ENCODE measurements at regions not wholly inside any gene's neighbourhood (a gene's known extent, or its start where the extent isn't known, plus 50 kb on each side); places are given as distances from the start of the nearest gene placed in this dataset.
A peak's percentile ranks its signal among the peaks of the same experiment; 100 is the strongest.

- no peak for DNase-seq (ENCODE audit: low spot score)
Observed at GRCh38 chr9:16155878-16156277, 603.0 kb downstream of the CCDC171 start.

GRCh38 chr9:16157216-16157615 lies 604.4 kb downstream of the CCDC171 start:
- no peak for DNase-seq (ENCODE audit: low spot score)

GRCh38 chr9:16157651-16158050 lies 604.8 kb downstream of the CCDC171 start:
- DNase-seq (ENCODE audit: low spot score): no peak

DNA sequence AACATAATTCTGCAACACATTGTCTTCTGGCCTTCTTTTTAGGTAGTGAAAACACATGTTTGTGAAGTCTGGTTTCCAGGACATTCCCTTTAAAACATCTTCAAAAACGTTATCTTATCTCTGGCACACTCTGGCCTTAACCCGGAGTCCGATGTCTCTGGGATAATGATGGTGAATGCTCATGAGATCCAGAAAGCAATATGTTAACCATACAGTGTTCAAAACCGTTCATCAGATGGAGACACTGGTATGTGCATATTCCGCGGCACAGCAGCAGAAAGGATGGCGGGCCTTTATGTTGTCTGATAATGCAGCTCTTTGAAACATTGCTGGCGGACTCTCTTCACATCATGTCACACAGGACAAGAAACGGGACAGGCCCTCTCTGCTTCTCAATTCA lies 605.2 kb downstream of the CCDC171 start:
- no peak for DNase-seq (ENCODE audit: low spot score)

GRCh38 chr9:16161483-16161882 lies 608.6 kb downstream of the CCDC171 start:
- DNase-seq (ENCODE audit: low spot score): no peak

DNA sequence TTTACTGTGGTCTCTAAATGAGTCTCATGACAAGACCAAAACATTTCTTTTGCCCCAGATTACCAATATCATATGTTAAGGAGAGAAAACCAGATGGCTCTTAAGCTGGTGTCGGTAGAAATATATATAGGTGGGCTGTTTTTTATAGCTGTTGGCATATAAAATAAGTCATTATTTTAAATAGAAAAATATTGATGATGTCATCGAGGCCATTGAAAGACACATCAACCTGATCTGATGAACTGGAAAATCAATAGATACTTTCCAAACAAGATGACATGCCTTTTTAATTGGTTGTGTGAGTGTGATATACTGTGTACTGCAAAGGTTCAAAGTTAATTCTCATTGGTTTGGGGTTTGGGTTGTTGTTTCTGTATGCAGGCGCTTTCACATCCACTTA lies 617.3 kb downstream of the CCDC171 start:
- no peak for DNase-seq (ENCODE audit: low spot score)

DNA sequence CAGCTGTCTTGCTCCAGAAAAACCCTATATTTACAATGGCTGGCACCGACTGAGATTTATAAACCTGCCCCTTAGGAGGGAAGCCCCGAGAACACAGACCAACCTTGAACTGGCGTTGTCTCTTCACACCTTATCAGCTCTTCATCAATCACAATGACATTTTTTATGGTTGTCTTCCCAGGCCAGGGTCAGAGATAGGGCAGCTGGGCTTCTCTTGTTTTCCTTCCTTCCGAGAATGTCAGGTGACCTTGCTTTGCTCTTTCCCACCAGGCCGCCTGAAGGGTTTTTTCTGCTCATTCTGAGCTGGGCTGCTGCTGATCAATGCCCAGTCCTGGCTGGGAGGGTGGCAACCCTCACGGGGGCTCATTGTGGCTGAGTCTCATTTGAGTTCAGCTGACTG lies 619.1 kb downstream of the CCDC171 start:
- DNase-seq (ENCODE audit: low spot score): no peak

GRCh38 chr9:16172796-16173195 lies 620.0 kb downstream of the CCDC171 start:
- DNase-seq (ENCODE audit: low spot score): no peak

DNA sequence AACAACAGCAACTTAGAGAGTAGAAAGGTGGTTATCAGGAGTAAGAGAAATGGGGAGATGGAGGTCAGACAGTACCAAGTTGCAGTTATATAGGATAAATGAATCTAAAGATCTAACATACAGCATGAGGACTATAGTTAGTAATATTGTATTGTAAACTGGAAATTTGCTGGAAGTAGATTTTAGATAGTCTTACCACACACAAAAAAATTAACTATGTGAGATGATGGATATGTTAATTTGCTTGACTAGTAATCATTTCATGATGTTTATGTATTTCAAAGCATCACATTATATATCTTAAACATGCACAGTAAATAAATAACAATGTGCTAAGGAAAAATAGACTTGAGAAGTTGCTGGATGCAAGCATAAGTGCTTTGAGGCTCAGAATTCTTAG lies 622.1 kb downstream of the CCDC171 start:
- DNase-seq (ENCODE audit: low spot score): no peak

DNA sequence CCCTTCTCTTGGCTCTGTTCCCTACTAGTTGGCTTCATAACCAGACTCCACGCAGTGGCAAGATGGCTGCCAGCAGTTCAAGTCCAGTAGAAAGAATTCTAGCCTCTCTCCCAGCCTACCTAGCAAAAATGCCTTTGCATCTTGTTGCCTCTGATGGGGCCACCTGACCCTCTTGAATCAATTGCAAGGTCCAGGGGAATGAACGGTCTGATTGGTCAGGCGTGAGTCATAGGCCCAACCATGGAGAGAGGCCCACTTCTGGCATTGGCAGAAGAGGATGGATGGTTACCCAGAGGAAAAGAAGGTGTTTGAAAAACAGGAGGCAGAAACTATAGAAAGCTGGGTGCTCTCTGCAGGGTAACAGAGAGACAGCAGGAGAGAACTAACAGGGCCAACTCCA lies 622.6 kb downstream of the CCDC171 start:
- DNase-seq (ENCODE audit: low spot score): no peak

- no peak for DNase-seq (ENCODE audit: low spot score)
Observed at GRCh38 chr9:16178294-16178693, 625.5 kb downstream of the CCDC171 start.

GRCh38 chr9:16179566-16179965 lies 626.7 kb downstream of the CCDC171 start:
- DNase-seq (ENCODE audit: low spot score): no peak

DNA sequence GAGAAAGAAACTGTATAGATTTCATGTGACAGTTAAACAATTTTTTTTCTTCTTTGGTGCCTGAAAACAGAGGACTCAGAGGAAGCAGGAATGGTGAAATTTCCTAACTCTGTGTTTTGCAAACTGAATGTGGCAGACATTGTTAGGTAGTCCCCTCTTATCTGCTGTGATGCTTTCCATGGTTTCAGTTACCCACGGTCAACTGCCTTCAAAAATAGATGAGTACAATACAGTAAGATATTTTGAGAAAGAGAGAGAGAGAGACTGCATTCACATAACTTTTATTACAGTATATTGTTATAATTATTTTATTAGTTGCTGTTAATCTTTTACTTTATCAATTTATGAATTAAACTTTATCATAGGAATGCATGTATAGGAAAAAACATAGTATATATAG lies 627.2 kb downstream of the CCDC171 start:
- DNase-seq (ENCODE audit: low spot score): no peak

DNA sequence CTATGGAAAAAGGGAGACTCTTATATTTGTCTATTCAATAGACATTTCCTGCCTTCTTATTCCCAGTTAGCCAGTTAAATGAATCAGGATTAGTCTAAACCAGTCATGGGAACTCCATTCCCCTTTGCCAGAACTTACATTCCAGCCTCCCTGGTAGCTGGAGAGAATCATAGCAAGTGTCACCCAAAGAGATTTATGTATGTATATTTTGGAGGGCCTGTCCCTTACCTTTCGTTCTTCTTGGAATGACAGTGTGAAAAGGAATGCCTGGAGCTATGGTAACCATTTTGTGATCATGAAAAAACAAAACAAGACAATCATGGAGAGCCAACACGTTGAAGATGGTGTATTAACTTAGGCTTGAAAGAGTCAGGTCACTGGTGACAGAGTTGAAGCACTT lies 627.7 kb downstream of the CCDC171 start:
- peak; percentile 29 for DNase-seq (ENCODE audit: low spot score)

DNA sequence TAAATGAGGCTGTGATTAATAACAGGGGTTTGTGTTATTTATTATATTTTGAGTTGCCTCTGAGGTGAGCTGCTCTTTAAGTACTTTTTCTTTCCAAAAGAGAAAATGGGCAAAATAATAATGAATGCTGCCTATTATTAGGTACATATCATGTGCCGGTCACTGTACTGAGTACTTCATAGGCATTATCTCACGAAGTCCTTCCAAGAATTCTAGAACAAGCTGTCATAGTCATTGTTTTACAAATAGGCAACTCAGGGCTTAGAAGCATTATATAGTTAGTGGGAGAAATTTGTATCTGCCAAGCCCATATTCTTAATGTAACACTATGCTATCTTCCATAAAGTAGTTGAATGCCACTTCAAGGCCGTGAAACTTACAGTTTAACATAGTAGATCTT lies 628.7 kb downstream of the CCDC171 start:
- no peak for DNase-seq (ENCODE audit: low spot score)

- no peak for DNase-seq (ENCODE audit: low spot score)
Observed at GRCh38 chr9:16182784-16183183, 629.9 kb downstream of the CCDC171 start.

DNA sequence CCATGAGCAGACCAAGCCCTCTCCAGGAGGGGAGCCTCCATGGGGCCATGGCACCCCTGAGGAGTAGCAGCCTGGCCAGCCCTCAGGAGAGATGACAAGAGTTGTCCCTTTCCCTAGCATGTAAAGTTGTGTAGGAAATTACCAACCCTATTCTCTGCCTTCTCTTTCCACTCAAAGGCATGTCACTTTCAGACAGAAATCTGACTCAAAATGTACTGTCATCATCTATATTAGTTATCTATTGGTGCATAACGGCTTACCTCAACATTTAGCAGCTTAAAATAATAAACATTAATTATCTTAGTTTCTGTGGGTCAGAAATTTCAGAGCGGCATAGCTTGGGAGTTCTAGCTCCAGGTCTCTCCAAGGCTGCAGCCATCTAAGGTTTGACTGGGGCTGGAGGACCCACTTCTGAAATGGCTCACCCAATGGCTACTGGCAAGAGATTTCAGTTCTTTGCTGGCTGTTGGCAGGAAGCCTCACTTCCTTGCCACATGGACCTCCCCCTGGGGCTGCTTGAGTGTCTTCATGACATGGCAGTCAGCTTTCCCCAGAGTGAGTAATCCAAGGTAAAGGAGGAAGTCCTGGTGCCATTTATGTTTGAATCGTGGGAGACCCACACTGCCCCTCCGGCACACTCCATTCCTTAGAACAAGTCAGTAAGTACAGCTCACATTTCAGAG lies 632.3 kb downstream of the CCDC171 start:
- DNase-seq (ENCODE audit: low spot score): no peak

- no peak for DNase-seq (ENCODE audit: low spot score)
Observed at GRCh38 chr9:16191191-16191590, 638.3 kb downstream of the CCDC171 start.

GRCh38 chr9:16191691-16192402 lies 639.0 kb downstream of the CCDC171 start:
- DNase-seq (ENCODE audit: low spot score): peak; percentile 90

DNA sequence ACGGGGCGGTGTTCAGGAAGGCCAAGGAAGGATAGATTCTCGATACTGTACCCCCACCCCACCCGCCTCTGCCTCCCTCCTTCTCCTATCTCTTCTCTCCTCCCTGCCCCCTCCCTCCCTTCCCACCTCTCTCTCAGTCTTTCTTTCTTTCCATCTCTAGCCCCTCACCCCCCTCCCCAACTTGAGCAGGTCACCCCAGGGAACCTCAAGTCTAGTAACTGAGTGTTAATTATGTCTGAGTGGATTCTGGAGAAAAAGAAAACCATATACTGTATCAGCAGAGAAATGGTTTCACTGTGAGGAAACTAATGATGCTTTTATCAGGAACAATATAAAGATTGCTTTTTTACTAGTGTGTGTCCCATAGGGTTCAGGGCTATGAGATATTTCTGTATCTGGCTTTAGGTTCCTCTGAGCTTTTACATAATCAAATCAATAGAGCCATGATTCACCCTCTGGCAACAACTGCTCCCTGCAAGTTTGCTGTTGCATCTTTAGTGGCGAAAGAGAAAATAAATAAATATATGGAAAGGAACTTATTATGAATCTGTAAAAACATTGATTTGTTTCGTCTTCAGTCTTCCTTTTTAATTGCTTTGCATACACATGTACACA lies 639.7 kb downstream of the CCDC171 start:
- no peak for DNase-seq (ENCODE audit: low spot score)

DNA sequence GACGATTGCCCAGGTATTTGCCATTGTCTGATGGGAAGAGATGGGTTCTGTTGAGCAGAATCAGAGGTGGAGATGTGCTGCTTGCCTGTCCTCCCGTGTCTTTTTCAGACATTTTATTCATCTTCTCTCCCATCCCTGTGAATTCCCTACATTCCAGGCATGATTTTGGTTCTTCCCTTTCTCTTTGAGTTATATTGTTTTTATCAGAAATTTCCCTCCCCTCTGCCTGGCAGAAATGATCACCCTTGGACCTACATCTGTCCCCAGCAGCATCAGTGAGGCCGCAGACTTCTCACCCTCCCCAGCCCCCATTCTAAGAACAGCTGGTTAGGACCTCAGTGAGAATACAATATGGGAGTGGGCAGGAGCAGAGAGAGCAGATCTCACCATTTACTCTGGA lies 640.2 kb downstream of the CCDC171 start:
- DNase-seq (ENCODE audit: low spot score): no peak

DNA sequence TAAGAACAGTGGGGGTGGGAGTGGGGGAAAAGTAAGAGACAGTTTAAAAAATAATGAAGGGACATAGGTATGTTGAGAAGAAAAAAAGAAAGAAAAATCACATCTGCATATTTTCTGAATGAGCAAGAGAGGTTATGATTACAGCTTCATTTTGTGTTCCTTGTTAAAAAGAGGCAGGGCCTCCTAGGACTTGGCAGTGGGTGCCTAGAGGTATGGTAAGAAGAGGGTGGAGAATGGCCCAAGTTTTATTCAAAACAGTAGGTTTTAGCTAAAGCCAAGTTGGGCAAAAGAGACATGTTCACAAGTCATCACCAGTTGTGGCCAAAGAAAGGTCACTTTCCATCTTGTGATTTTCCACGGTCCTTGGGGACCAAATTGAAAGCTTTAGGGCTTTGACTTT lies 643.4 kb downstream of the CCDC171 start:
- no peak for DNase-seq (ENCODE audit: low spot score)

DNA sequence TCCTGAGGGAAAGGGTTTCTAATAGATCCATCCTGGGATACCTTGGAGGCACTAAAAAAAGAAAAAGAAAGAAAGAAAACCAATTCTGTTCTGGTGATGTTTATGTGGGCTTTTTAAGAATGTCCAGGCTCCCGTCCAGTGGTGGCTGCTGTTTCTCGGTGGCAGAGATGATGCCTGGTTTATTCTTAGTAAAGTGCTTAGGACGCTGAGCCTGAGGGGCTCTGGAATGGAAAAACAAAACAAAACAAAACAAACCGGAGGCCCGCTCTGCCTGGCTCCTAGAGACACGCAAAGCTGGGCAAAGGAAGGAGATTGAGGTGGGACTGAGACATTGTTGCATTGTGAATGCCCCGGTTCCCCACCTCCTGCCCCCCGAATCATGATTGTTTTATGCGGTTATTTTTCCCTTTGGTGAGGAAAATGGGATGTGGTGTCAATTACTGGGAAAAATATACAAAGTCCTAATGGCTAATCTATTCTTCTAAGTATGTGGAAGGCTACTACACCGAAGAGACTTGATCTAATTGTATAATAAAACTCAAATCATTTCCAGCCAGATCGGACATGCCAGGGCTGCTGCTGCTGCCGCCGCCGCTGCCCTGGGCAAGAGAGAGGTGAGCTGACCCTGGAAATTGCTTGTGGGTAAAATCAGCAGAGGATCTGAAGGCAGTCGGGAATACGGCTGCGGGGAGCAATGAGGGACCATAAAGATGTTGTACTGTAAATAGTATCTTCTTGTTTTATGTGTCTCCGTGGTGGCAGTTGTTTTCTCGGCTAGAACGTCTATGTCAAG lies 644.9 kb downstream of the CCDC171 start:
- DNase-seq (ENCODE audit: low spot score): peak; percentile 40
